ENCODE measurements at regions not wholly inside any gene's neighbourhood (a gene's known extent, or its start where the extent isn't known, plus 50 kb on each side); places are given as distances from the start of the nearest gene placed in this dataset.

DNA sequence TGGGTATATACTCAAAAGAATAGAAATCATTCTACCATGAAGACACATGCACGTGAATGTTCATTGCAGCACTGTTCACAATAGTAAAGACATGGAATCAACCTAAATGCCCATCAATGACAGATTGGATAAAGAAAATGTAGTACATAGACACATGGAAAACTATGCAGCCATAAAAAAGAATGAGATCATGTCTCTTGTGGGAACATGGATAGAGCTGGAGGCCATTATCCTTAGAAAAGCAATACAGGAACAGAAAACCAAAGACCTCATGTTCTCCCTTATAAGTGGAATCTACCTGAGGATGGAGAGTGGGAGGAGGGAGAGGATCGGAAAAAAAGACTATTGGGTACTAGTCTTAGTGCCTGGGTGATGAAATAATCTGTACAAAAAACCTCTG, 143.9 kb downstream of the RHOU start:
- Mint-ChIP-seq H3K4me3 (no peak overlapping the region), H3K27me3 (ENCODE audit: low read depth) (no peaks in the 10 kb centered on the region), H3K9me3 (peaks cover 10% of the 10 kb centered on the region), H3K4me1 (peaks cover 21% of the 10 kb centered on the region), H3K36me3 (ENCODE audit: low read depth) (peaks cover 10% of the 10 kb centered on the region), H3K27ac (ENCODE audit: unreplicated experiment) (no peak overlapping the region)
- no peak for DNase-seq (ENCODE audit: low read depth, low spot score)
- no peak for TF ChIP-seq CTCF (conservative IDR thresholded peaks at IDR 0.05)

- Mint-ChIP-seq H3K27ac (ENCODE audit: unreplicated experiment) (peak overlapping the region; percentile 94), H3K4me3 (no peak overlapping the region), H3K4me1 (peaks cover 26% of the 10 kb centered on the region), H3K27me3 (ENCODE audit: low read depth) (no peaks in the 10 kb centered on the region), H3K9me3 (peaks cover 14% of the 10 kb centered on the region), H3K36me3 (ENCODE audit: low read depth) (peaks cover 16% of the 10 kb centered on the region)
- TF ChIP-seq CTCF (conservative IDR thresholded peaks at IDR 0.05): no peak
- DNase-seq (ENCODE audit: low read depth, low spot score): no peak
These were observed 146.9 kb downstream of the RHOU start for GRCh38 chr1:228882041-228882770.

DNA sequence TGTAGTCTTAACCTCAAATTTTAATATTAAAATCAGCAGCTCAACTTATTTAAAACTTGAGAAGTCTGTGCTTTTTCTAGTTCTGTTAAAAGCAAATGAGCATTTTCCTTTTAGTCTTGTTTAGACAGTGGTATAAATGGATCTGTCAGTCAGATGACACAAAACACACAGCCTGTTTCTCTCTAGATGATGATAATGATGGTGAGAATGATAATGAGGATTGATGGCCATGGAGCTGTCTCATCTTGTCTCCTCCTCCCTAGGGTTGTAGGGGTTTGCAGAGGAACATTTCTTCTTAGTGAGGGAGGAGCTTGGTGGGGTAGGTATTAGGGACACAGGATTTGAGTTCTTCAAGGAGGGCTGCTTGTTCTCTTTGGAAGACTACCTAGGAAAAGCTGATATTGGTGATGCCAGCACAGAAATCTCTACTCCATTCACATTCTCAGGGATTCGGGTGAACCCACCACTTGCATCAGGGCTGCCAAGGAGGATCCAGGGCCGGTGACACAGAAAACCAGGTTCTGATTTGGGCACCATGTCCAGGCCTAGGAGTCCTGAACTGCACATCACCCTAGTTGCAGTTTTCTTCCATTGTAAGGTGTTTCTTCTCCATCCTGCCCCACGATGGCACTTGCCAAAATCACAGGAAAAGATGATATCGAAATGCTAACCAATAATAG, 147.6 kb downstream of the RHOU start:
- Mint-ChIP-seq H3K27ac (ENCODE audit: unreplicated experiment) (peak overlapping the region; percentile 94), H3K36me3 (ENCODE audit: low read depth) (peaks cover 16% of the 10 kb centered on the region), H3K4me3 (no peak overlapping the region), H3K27me3 (ENCODE audit: low read depth) (no peaks in the 10 kb centered on the region), H3K9me3 (peaks cover 14% of the 10 kb centered on the region), H3K4me1 (peaks cover 30% of the 10 kb centered on the region)
- DNase-seq (ENCODE audit: low read depth, low spot score): no peak
- no peak for TF ChIP-seq CTCF (conservative IDR thresholded peaks at IDR 0.05)

GRCh38 chr1:228883535-228883934, 148.3 kb downstream of the RHOU start:
- H3K36me3 Mint-ChIP-seq (ENCODE audit: low read depth): peaks cover 16% of the 10 kb centered on the region
- no peak for TF ChIP-seq CTCF (conservative IDR thresholded peaks at IDR 0.05)
- no peaks in the 10 kb centered on the region for H3K27me3 Mint-ChIP-seq (ENCODE audit: low read depth)
- peaks cover 33% of the 10 kb centered on the region for H3K4me1 Mint-ChIP-seq
- DNase-seq (ENCODE audit: low read depth, low spot score): no peak
- no peak overlapping the region for H3K4me3 Mint-ChIP-seq
- peaks cover 14% of the 10 kb centered on the region for H3K9me3 Mint-ChIP-seq
- peak overlapping the region; percentile 43 for H3K27ac Mint-ChIP-seq (ENCODE audit: unreplicated experiment)

- Mint-ChIP-seq H3K27me3 (ENCODE audit: low read depth) (no peaks in the 10 kb centered on the region), H3K36me3 (ENCODE audit: low read depth) (peaks cover 16% of the 10 kb centered on the region), H3K9me3 (peaks cover 14% of the 10 kb centered on the region), H3K27ac (ENCODE audit: unreplicated experiment) (peak overlapping the region; percentile 19), H3K4me1 (peaks cover 33% of the 10 kb centered on the region), H3K4me3 (no peak overlapping the region)
- no peak for TF ChIP-seq CTCF (conservative IDR thresholded peaks at IDR 0.05)
- DNase-seq (ENCODE audit: low read depth, low spot score): no peak
These were observed 148.9 kb downstream of the RHOU start for GRCh38 chr1:228884196-228884595.

Data from neural crest cell (in vitro differentiated cells).